HepG2 (cell line): ENCODE measurements at regions not wholly inside any gene's neighbourhood (a gene's known extent, or its start where the extent isn't known, plus 50 kb on each side); places are given as distances from the start of the nearest gene placed in this dataset.

Source experiments
- ASH2L ChIP-seq: fragments of 300-600, 200-600 bp; sonication (generic); IDR thresholded peaks from 2 replicates; pipeline ENCODE4 v1.7.0; 2017; ENCODE audit warnings: low read depth, mild to moderate bottlenecking, moderate library complexity, mixed read lengths, low read length; ENCODE audit not compliant: insufficient read length
- CBFB ChIP-seq: sonication (generic); formaldehyde crosslinking; IDR thresholded peaks from 2 replicates; pipeline ENCODE4 v1.4.0; 2020; ENCODE audit warnings: missing genetic modification reagents
- DPF2 ChIP-seq: sonication (generic); formaldehyde crosslinking; IDR thresholded peaks from 2 replicates; pipeline ENCODE4 v1.4.0; 2020; ENCODE audit warnings: mild to moderate bottlenecking, low read depth, missing genetic modification reagents, borderline replicate concordance
- ESRRA ChIP-seq: sonication (generic); formaldehyde crosslinking; IDR thresholded peaks from 2 replicates; pipeline ENCODE4 v1.5.1; 2020; ENCODE audit warnings: mild to moderate bottlenecking, low read depth, missing genetic modification reagents
- FOXP1 ChIP-seq, 2 experiments: fragments of 450-650 bp in 1 of 2; IDR thresholded peaks; 2 replicates each; pipeline ENCODE4 v1.6.1; 2017 to 2018; ENCODE audit warnings: antibody characterized with exemption in 1 of 2
- KAT8 ChIP-seq: IDR thresholded peaks from 2 replicates; pipeline ENCODE4 v1.6.1; 2016; ENCODE audit warnings: missing genetic modification reagents, missing compliant biosample characterization
- MIER2 ChIP-seq: IDR thresholded peaks from 2 replicates; pipeline ENCODE4 v1.6.1; 2016; ENCODE audit warnings: missing biosample characterization, missing genetic modification reagents
- PAX8 ChIP-seq: sonication (generic); formaldehyde crosslinking; IDR thresholded peaks from 2 replicates; pipeline ENCODE4 v1.8.0; 2022; ENCODE audit warnings: mild to moderate bottlenecking, missing genetic modification reagents, borderline replicate concordance
- POLR2A ChIP-seq, 2 experiments: IDR thresholded peaks; 2 replicates each; pipeline ENCODE4 v1.6.1; 2011; ENCODE audit warnings: low read depth in 2 of 2, low read length in 2 of 2, mild to moderate bottlenecking in 1 of 2, moderate library complexity in 1 of 2; ENCODE audit not compliant: insufficient read depth in 1 of 2
- RXRA ChIP-seq: sonication (generic); formaldehyde crosslinking; IDR thresholded peaks from 2 replicates; pipeline ENCODE4 v1.5.1; 2020; ENCODE audit warnings: missing genetic modification reagents
- ZMYM2 ChIP-seq: sonication (generic); formaldehyde crosslinking; IDR thresholded peaks from 2 replicates; pipeline ENCODE4 v1.8.0; 2022; ENCODE audit warnings: mild to moderate bottlenecking, missing genetic modification reagents
- ZNF318 ChIP-seq: sonication (generic); formaldehyde crosslinking; IDR thresholded peaks from 2 replicates; pipeline ENCODE4 v1.4.0; 2020; ENCODE audit warnings: mild to moderate bottlenecking, missing genetic modification reagents
- ZNF430 ChIP-seq: sonication (generic); formaldehyde crosslinking; IDR thresholded peaks from 2 replicates; pipeline ENCODE4 v1.9.0; 2021; ENCODE audit warnings: mild to moderate bottlenecking, missing genetic modification reagents
- ZNF441 ChIP-seq: sonication (generic); formaldehyde crosslinking; IDR thresholded peaks from 2 replicates; pipeline ENCODE4 v1.7.0; 2021; ENCODE audit warnings: missing genetic modification reagents, borderline replicate concordance
- ZNF660 ChIP-seq: sonication (generic); formaldehyde crosslinking; IDR thresholded peaks from 2 replicates; pipeline ENCODE4 v1.5.1; 2020; ENCODE audit warnings: mild to moderate bottlenecking, low read depth, missing genetic modification reagents, borderline replicate concordance
- ZNF746 ChIP-seq: sonication (generic); formaldehyde crosslinking; IDR thresholded peaks from 2 replicates; pipeline ENCODE4 v1.8.0; 2022; ENCODE audit warnings: mild to moderate bottlenecking, missing genetic modification reagents
- ZNF781 ChIP-seq: sonication (generic); formaldehyde crosslinking; IDR thresholded peaks from 2 replicates; pipeline ENCODE4 v1.5.1; 2020; ENCODE audit warnings: borderline replicate concordance, mild to moderate bottlenecking, missing genetic modification reagents; ENCODE audit errors: not compliant biosample characterization
- ZSCAN9 ChIP-seq: IDR thresholded peaks from 2 replicates; pipeline ENCODE4 v1.6.1; 2016; ENCODE audit warnings: borderline replicate concordance

- TF ChIP-seq ZNF318 (0 out of 2 replicates have a peak, but pooled peaks have one; percentile 40), ZNF441 (CRISPR knock-in tag) (peak; percentile 66; the same call in 1 of the 2 replicates), ZMYM2 (CRISPR knock-in tag) (peak; percentile 97), RXRA (CRISPR knock-in tag) (peak; percentile 68; the same call in 1 of the 2 replicates), KAT8 (CRISPR knock-in tag) (peak; percentile 69), POLR2A (IDR thresholded peaks at IDR 0.05; ENCODE audit: insufficient read depth in 1 of 2, low read depth in 2 of 2, low read length in 2 of 2) (no peak), DPF2 (CRISPR knock-in tag) (0 out of 2 replicates have a peak, but pooled peaks have one; percentile 26), ZNF781 (CRISPR knock-in tag) (peak; percentile 21), ZNF660 (CRISPR knock-in tag) (no peak; the same call in 1 of the 2 replicates), ZNF430 (CRISPR knock-in tag) (peak; percentile 79; the same call in 1 of the 2 replicates), ESRRA (CRISPR knock-in tag) (peak; percentile 46; the same call in 1 of the 2 replicates), ZNF746 (CRISPR knock-in tag) (no peak), PAX8 (CRISPR knock-in tag) (0 out of 2 replicates have a peak, but pooled peaks have one; percentile 90), MIER2 (CRISPR knock-in tag) (peak; percentile 83), ASH2L (peak; percentile 82), CBFB (CRISPR knock-in tag) (peak; percentile 80), FOXP1 (IDR thresholded peaks at IDR 0.05) (no peak), FOXP1 (CRISPR knock-in tag; IDR thresholded peaks at IDR 0.05) (peak; percentile 52; the same call in 1 of the 2 replicates), ZSCAN9 (CRISPR knock-in tag) (peak; percentile 80; the same call in 1 of the 2 replicates)
These were observed 58.4 kb upstream of the CXADR start (continued) for GRCh38 chr21:17454315-17455027.
